ENCODE measurements at regions not wholly inside any gene's neighbourhood (a gene's known extent, or its start where the extent isn't known, plus 50 kb on each side); places are given as distances from the start of the nearest gene placed in this dataset.

GRCh38 chr2:7766978-7767565 is 849.9 kb downstream of the RNF144A start (continued):
- TF ChIP-seq ELK3 (CRISPR knock-in tag; IDR thresholded peaks at IDR 0.05), result no peak
- no peak for TF ChIP-seq ETS1 (conservative IDR thresholded peaks at IDR 0.05; ENCODE audit: control insufficient read depth, low read depth, low read length)
- TF ChIP-seq FUS (optimal IDR thresholded peaks at IDR 0.05; ENCODE audit: low read depth, low read length), result no peak

- Histone ChIP-seq H3K9ac (ENCODE audit: insufficient read depth in 1 of 2, low read depth in 2 of 2, low read length in 2 of 2) (no peak overlapping the region), H4K20me1 (replicated peaks; ENCODE audit: control insufficient read depth, insufficient read depth, low read length) (no peaks in the 10 kb centered on the region), H3K9me1 (ENCODE audit: control insufficient read depth, insufficient read depth, low read length) (no peaks in the 10 kb centered on the region), H3K4me1 (replicated peaks in 1 of 2; ENCODE audit: control insufficient read depth in 2 of 2, insufficient read depth in 2 of 2, low read length in 2 of 2) (no peaks in the 10 kb centered on the region), H3K79me2 (ENCODE audit: control insufficient read depth, insufficient read depth, low read length) (no peaks in the 10 kb centered on the region), H3K27ac (ENCODE audit: extremely low read depth, low read depth, low read length) (no peak overlapping the region), H3K4me3 (no peak overlapping the region), H3K4me2 (ENCODE audit: insufficient read depth, low read length) (no peak overlapping the region), H3K36me3 (ENCODE audit: control insufficient read depth, insufficient read depth, low read length) (no peaks in the 10 kb centered on the region), H3K27me3 (ENCODE audit: control insufficient read depth in 2 of 2, insufficient read depth in 2 of 2, low read length in 2 of 2) (peaks cover 0 to 6% of the 10 kb centered on the region in 2 experiments; a peak in 1 of 5 replicates), H2AFZ (ENCODE audit: low read depth, low read length) (no peak overlapping the region), H3K9me3 (replicated peaks; ENCODE audit: control insufficient read depth, insufficient read depth, low read depth, low read length) (no peaks in the 10 kb centered on the region)
- WGBS (ENCODE audit: insufficient coverage, low coverage, missing lambda C conversion rate), result 4% methylated on average over 4 of the region's 4 CpGs
- FAIRE-seq (no peak), DNase-seq (ENCODE audit: extremely low read depth in 1 of 4, low spot score in 3 of 4) (no peak), ATAC-seq (no peak)
- no peak for TF ChIP-seq MEF2D (tag; conservative IDR thresholded peaks at IDR 0.05; ENCODE audit: low read depth)
- no peak for TF ChIP-seq GTF3C2 (IDR thresholded peaks at IDR 0.05; ENCODE audit: borderline replicate concordance, extremely low read depth, insufficient read length)
- no peak for TF ChIP-seq TAF7 (tag; IDR thresholded peaks at IDR 0.05)
- intact Hi-C loops (cut with micrococcal nuclease) (no loop called here), in situ Hi-C loops (cut with MboI) (no loop called here)
- no TSS peak for BruUV-seq (replicated peaks)
- CTCF ChIA-PET (ENCODE audit: low intra/inter-chr PET ratio), result no interaction called here
- POLR2A ChIA-PET, result interaction anchor here (1.1 kb wide), 1 partner anchor 22 kb away, joined by 4 read pairs; no protein-coding TSS in a partner anchor
These were observed 850.7 kb downstream of the RNF144A start for GRCh38 chr2:7767902-7768301.

All from K562 (cell line).